Gastrocnemius medialis (tissue), 4 donors: ENCODE measurements at regions not wholly inside any gene's neighbourhood (a gene's known extent, or its start where the extent isn't known, plus 50 kb on each side); places are given as distances from the start of the nearest gene placed in this dataset.

Experiments
- CTCF ChIP-seq, 5 experiments: fragments of 450-650 bp in 3 of 5; fragments of 200-600 bp in 2 of 5; sonication (generic) in 2 of 5; IDR thresholded peaks in 4 of 5; conservative IDR thresholded peaks in 1 of 5; 1 replicate in 4 of 5; 2 replicates in 1 of 5; pipeline ENCODE4 v1.5.1; 2016 to 2019; ENCODE audit warnings: antibody characterized with exemption in 5 of 5, mild to moderate bottlenecking in 3 of 5, moderate library complexity in 3 of 5
- POLR2A ChIP-seq, 2 donors: fragments of 450-650 bp; IDR thresholded peaks; one replicate each; pipeline ENCODE4 v1.6.1; 2017; ENCODE audit warnings: antibody characterized with exemption in 2 of 2, mild to moderate bottlenecking in 2 of 2, moderate library complexity in 2 of 2

GRCh38 chr3:31039145-31039544 is 144.7 kb upstream of the GADL1 start:
- TF ChIP-seq CTCF (IDR thresholded peaks at IDR 0.05 in 4 of 5, conservative IDR thresholded peaks at IDR 0.05 in 1 of 5) (no peak), POLR2A (IDR thresholded peaks at IDR 0.05) (no peak)
